Activated CD8-positive, alpha-beta T cell treated with anti-CD3 and anti-CD28 coated beads, Interleukin-2, amount 10 ng/mL, durations not matched to agents 7 days and 5 days (primary cell): ENCODE measurements at regions not wholly inside any gene's neighbourhood (a gene's known extent, or its start where the extent isn't known, plus 50 kb on each side); places are given as distances from the start of the nearest gene placed in this dataset.

Experiments
- ATAC-seq: fragments of 150-1000 bp; cut with Tn5 transposase; one replicate; pipeline ENCODE4 v1.10.0; 2021; ENCODE audit warnings: moderate library complexity
- CTCF ChIA-PET: fragments of 350-600 bp; sonication (Branson Sonifier 250); formaldehyde crosslinking; loops from one replicate; lab custom pipeline; 2021; ENCODE audit warnings: antibody characterized with exemption; lab: Charles Lee
- POLR2A ChIA-PET: fragments of 350-600 bp; sonication (Branson Sonifier 250); formaldehyde crosslinking; loops from one replicate; lab custom pipeline; 2021; ENCODE audit warnings: antibody characterized with exemption; lab: Charles Lee
- DNase-seq: peaks from one replicate; pipeline ENCODE4 v3.0.0-alpha.2; 2020
- H3K27ac Mint-ChIP-seq: one replicate; pipeline ENCODE4 v1.8.0; 2021; ENCODE audit warnings: mild to moderate bottlenecking, mixed read lengths
- H3K27me3 Mint-ChIP-seq: one replicate; pipeline ENCODE4 v1.8.0; 2021; ENCODE audit warnings: low read depth, mixed read lengths
- H3K36me3 Mint-ChIP-seq: one replicate; pipeline ENCODE4 v1.8.0; 2021; ENCODE audit warnings: low read depth, mixed read lengths
- H3K4me1 Mint-ChIP-seq: one replicate; pipeline ENCODE4 v1.8.0; 2021; ENCODE audit warnings: low read depth, mixed read lengths
- H3K4me3 Mint-ChIP-seq: one replicate; pipeline ENCODE4 v1.8.0; 2021; ENCODE audit warnings: mild to moderate bottlenecking, mixed read lengths
- H3K9me3 Mint-ChIP-seq: one replicate; pipeline ENCODE4 v1.8.0; 2022; ENCODE audit warnings: mixed read lengths; ENCODE audit not compliant: insufficient read depth

GRCh38 chr10:111967547-111967946, 216.0 kb downstream of the GPAM start:
- H3K4me1 Mint-ChIP-seq = no peaks in the 10 kb centered on the region
- H3K27me3 Mint-ChIP-seq = no peaks in the 10 kb centered on the region
- no peak overlapping the region for H3K27ac Mint-ChIP-seq
- no peaks in the 10 kb centered on the region for H3K9me3 Mint-ChIP-seq
- POLR2A ChIA-PET = no interaction called here
- no peaks in the 10 kb centered on the region for H3K36me3 Mint-ChIP-seq
- CTCF ChIA-PET = no interaction called here
- no peak overlapping the region for H3K4me3 Mint-ChIP-seq
- ATAC-seq = no peak
- DNase-seq = no peak

DNA sequence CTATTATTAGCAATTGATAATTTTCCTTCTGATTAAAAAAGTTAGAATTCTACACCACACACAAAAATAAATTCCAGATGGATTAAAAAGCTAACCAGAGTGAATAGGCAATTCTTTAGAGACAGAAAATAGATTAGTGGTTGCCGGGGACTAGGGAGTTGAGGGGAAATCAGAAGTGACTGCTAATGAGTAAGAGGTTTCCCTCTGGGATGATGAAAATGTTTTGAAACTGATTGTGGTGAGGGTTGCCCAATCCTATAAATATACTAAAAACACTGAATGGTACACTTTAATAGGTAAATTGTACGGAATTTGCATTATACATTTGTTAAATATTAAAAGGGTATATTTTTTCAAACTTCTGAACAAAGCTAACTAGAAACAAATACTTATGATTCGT, 214.9 kb downstream of the GPAM start:
- no peaks in the 10 kb centered on the region for H3K9me3 Mint-ChIP-seq
- H3K4me1 Mint-ChIP-seq = no peaks in the 10 kb centered on the region
- ChIA-PET POLR2A (no interaction called here), CTCF (no interaction called here)
- DNase-seq (no peak), ATAC-seq (no peak)
- no peaks in the 10 kb centered on the region for H3K36me3 Mint-ChIP-seq
- no peak overlapping the region for H3K4me3 Mint-ChIP-seq
- H3K27me3 Mint-ChIP-seq = no peaks in the 10 kb centered on the region
- no peak overlapping the region for H3K27ac Mint-ChIP-seq

DNA sequence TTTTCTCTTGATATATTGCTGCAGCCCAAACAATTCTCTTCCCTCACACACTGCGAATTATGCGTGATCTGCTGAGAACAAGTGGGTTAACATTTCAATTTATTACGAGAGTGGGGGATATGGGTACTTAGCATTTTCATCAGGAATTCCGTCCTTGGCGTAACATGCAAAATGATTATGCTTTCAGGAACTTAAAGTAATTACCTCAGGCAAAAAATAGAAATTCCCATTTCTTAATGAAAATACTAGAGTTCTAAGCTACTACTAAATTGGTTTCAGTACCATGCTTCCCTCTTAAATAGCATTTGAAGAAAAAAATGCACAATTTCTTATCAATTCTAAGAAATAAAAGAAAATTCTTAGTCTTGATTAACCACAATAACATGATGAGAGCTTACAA, 213.5 kb downstream of the GPAM start:
- POLR2A ChIA-PET = no interaction called here
- Mint-ChIP-seq H3K27me3 (no peaks in the 10 kb centered on the region), H3K27ac (no peak overlapping the region), H3K4me1 (no peaks in the 10 kb centered on the region), H3K9me3 (no peaks in the 10 kb centered on the region), H3K36me3 (no peaks in the 10 kb centered on the region), H3K4me3 (no peak overlapping the region)
- no peak for DNase-seq
- CTCF ChIA-PET = no interaction called here
- no peak for ATAC-seq

DNA sequence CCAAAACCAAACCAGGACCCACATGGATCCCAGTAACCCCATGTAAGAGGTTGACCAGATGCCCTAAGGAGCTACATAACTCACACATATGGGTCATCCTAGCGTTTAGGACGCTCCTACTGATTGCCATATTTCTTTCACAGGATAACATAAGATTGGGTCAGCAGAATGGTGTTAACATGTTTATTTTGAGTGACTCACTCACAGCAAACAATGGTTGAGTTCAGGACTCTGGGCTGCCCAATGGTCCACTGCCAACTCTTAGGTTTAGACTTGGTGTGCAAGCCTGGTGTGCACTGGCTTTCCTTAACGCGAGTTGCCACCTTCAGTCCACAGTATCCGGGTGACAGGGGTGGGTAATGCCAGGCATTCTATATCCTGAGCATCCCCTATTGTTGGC, 211.5 kb downstream of the GPAM start:
- Mint-ChIP-seq H3K4me3 (no peak overlapping the region), H3K36me3 (no peaks in the 10 kb centered on the region), H3K27me3 (no peaks in the 10 kb centered on the region), H3K9me3 (no peaks in the 10 kb centered on the region), H3K27ac (no peak overlapping the region), H3K4me1 (no peaks in the 10 kb centered on the region)
- ChIA-PET CTCF (no interaction called here), POLR2A (no interaction called here)
- no peak for ATAC-seq
- DNase-seq = no peak

DNA sequence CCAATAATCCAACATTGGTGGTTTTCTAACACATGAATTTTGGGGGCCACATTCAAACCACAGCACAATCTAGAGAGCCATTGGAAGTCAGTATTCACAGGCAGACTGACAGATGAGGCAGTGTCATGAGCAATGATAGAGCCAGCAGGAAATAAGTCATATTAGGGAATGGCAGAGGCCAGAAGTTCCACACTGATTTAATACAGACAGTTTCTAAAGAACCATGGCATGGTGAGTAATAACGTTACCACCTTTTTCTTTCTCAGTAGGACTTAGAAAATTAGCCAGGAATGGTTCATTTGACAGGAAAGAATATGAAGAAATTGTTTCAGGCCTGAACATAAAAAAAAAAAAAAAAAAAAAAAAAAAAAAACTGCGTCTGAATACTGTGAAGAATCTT, 210.3 kb downstream of the GPAM start:
- Mint-ChIP-seq H3K4me3 (no peak overlapping the region), H3K27me3 (no peaks in the 10 kb centered on the region), H3K36me3 (no peaks in the 10 kb centered on the region), H3K4me1 (no peaks in the 10 kb centered on the region), H3K9me3 (no peaks in the 10 kb centered on the region), H3K27ac (no peak overlapping the region)
- ChIA-PET POLR2A (no interaction called here), CTCF (no interaction called here)
- DNase-seq (no peak), ATAC-seq (no peak)

DNA sequence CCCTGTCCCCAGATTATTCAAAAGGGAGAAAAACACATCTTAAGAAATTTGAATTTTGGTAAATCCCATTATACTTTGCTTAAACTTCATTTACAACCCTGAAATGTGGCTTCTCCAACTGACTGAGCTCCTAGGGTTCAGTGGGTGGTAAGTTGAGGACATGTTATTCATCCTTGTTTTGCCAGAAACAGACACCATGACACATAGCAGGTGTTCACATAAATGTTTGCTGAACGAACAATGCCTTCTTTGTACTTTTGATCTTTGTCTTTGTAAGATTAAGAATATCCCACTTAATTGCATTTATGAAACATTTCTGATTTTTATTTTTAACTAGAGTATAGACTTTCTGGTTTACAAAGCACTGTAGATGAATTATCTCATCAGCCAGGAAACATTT, 209.7 kb downstream of the GPAM start:
- ChIA-PET CTCF (no interaction called here), POLR2A (no interaction called here)
- Mint-ChIP-seq H3K4me3 (no peak overlapping the region), H3K4me1 (no peaks in the 10 kb centered on the region), H3K36me3 (no peaks in the 10 kb centered on the region), H3K9me3 (no peaks in the 10 kb centered on the region), H3K27me3 (no peaks in the 10 kb centered on the region), H3K27ac (no peak overlapping the region)
- DNase-seq (no peak), ATAC-seq (no peak)

GRCh38 chr10:111974325-111974724, 209.2 kb downstream of the GPAM start:
- H3K36me3 Mint-ChIP-seq = no peaks in the 10 kb centered on the region

GRCh38 chr10:111976557-111976956, 207.0 kb downstream of the GPAM start:
- Mint-ChIP-seq H3K4me1 (no peaks in the 10 kb centered on the region), H3K36me3 (no peaks in the 10 kb centered on the region), H3K4me3 (no peak overlapping the region), H3K27me3 (no peaks in the 10 kb centered on the region), H3K27ac (no peak overlapping the region), H3K9me3 (no peaks in the 10 kb centered on the region)
- ChIA-PET POLR2A (interaction anchor here (0.6 kb wide), 1 partner anchor 642 kb away, joined by 4 read pairs; no protein-coding TSS in a partner anchor), CTCF (no interaction called here)
- no peak for ATAC-seq
- DNase-seq = no peak

More at GRCh38 chr10:111974325-111974724, 209.2 kb downstream of the GPAM start:
- ChIA-PET CTCF (no interaction called here), POLR2A (no interaction called here)
- H3K27ac Mint-ChIP-seq = no peak overlapping the region
- H3K9me3 Mint-ChIP-seq = no peaks in the 10 kb centered on the region
- H3K4me1 Mint-ChIP-seq = no peaks in the 10 kb centered on the region
- H3K4me3 Mint-ChIP-seq = no peak overlapping the region
- H3K27me3 Mint-ChIP-seq = no peaks in the 10 kb centered on the region
- ATAC-seq (no peak), DNase-seq (no peak)

DNA sequence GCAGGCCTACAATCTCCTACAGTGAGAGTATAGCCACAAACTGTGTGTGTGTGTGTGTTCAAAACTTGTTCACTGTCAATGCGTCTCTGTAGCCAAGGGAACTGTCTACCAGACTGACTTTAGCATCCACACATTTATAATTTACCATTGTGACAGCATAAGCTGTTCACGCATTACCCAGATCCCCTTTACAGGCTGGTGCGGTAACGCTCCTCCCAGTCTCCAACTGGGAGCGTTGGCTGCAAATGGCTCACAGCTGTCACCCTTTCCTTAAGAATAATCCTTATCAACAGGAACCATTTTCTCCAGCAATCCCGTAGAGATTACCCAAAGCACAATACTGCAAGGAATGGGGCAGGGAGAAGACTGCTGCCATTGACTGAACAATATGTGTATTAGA, 199.5 kb downstream of the GPAM start:
- POLR2A ChIA-PET = no interaction called here
- CTCF ChIA-PET = no interaction called here
- H3K36me3 Mint-ChIP-seq = no peaks in the 10 kb centered on the region
- H3K4me1 Mint-ChIP-seq = no peaks in the 10 kb centered on the region
- ATAC-seq = no peak
- no peaks in the 10 kb centered on the region for H3K27me3 Mint-ChIP-seq
- no peaks in the 10 kb centered on the region for H3K9me3 Mint-ChIP-seq
- H3K4me3 Mint-ChIP-seq = no peak overlapping the region
- no peak overlapping the region for H3K27ac Mint-ChIP-seq
- no peak for DNase-seq

DNA sequence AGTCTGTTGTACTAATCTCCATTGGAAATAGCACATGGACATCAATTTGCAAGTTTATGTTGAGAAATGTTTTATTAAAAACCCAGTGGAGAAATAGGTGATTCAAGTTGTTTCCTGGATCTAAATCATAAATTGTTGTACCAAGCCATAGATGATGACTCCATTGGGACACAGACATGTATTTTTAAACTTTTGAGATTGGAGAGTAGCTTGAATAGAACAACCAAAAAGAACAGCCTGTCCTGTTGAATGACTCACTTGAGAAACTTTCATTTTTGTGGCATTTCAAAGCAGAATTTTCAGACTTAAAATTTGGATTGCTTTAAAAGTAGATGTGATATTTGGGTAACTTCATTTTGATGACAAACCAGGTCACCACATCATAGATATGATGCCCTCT, 197.5 kb downstream of the GPAM start:
- Mint-ChIP-seq H3K27ac (no peak overlapping the region), H3K4me3 (no peak overlapping the region), H3K4me1 (no peaks in the 10 kb centered on the region), H3K27me3 (no peaks in the 10 kb centered on the region), H3K9me3 (no peaks in the 10 kb centered on the region), H3K36me3 (no peaks in the 10 kb centered on the region)
- ChIA-PET POLR2A (no interaction called here), CTCF (no interaction called here)
- ATAC-seq = no peak
- DNase-seq = no peak

DNA sequence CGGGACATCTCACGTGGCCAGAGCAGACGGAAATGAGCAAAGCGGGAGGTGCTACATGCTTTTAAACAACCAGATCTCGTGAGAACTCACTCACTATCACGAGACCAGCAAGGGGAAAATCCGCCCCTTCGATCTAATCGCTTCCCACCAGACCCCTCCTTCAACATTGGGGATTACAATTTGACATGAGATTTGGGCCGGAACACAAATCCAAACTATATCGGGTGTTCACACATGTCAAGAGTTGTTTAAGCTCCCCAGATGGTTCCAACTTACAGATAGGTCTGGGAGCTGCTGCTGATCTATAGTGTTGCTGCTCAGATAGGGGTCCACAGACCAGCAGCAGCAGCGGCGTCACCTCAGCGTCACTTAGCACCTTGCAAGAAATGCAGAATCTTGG, 194.9 kb downstream of the GPAM start:
- no peaks in the 10 kb centered on the region for H3K4me1 Mint-ChIP-seq
- no peaks in the 10 kb centered on the region for H3K9me3 Mint-ChIP-seq
- no peak overlapping the region for H3K4me3 Mint-ChIP-seq
- ATAC-seq (no peak), DNase-seq (no peak)
- ChIA-PET CTCF (no interaction called here), POLR2A (no interaction called here)
- no peaks in the 10 kb centered on the region for H3K27me3 Mint-ChIP-seq
- H3K36me3 Mint-ChIP-seq = no peaks in the 10 kb centered on the region
- no peak overlapping the region for H3K27ac Mint-ChIP-seq

DNA sequence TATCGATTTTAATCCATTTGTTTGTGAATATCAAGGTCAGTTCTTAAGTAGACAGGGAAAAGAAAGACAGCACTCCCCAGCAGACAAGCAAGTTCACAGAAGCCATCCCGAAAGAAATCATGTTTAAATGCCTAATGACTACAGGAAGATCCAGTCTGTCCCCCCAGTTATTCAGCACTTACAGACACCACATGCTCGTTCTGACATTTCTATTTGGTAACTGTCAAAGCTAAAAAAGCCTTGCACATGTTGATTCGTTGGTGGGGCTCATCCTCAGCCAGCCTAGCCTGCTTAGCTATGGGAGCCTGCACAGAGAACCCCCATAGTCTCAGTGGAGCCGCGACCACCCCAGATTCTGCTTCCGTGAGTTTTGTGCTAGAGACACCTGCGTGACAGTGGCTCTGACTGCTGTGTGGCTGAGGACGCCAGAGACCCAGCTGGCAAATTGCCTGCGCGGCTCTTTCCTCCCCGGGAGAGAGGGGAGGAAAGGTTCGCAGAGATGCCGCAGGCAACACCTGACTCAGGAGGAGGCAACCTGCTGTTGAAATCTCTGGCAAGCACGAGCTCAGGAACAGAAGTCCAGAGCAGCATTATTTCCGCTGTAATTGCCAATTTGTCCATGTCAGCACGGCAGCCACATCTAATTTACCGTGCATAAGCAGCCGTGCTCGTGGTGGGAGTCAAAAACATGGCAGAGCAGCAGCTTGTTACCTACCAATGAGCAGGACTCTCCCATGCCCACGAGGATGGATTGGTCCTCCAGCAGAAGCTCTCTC, 194.2 kb downstream of the GPAM start:
- H3K27ac Mint-ChIP-seq = no peak overlapping the region
- no peaks in the 10 kb centered on the region for H3K9me3 Mint-ChIP-seq
- ATAC-seq = no peak
- H3K4me1 Mint-ChIP-seq = no peaks in the 10 kb centered on the region
- H3K27me3 Mint-ChIP-seq = no peaks in the 10 kb centered on the region
- ChIA-PET CTCF (no interaction called here), POLR2A (no interaction called here)
- no peaks in the 10 kb centered on the region for H3K36me3 Mint-ChIP-seq
- DNase-seq = no peak
- H3K4me3 Mint-ChIP-seq = no peak overlapping the region

DNA sequence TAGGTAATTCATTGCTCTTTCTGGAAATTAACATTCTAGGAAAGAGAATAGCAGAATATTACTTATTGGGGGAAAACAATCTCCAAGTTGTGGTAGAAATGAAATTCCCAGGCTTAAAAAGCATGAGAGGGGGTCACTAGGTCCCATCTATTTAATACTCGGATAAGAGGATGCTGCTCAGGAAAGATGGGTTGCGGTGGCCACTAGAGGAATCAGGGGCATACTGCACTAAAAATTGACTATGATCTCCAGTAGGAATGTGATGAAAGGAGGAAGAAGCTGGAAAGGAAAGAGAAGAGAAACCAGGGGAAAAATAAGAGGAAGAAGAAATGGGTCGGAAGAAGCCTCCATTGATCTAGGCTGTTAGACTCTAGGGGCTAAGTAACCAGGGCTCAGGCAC, 192.8 kb downstream of the GPAM start:
- Mint-ChIP-seq H3K4me1 (no peaks in the 10 kb centered on the region), H3K36me3 (no peaks in the 10 kb centered on the region), H3K9me3 (no peaks in the 10 kb centered on the region), H3K27me3 (no peaks in the 10 kb centered on the region), H3K27ac (no peak overlapping the region), H3K4me3 (no peak overlapping the region)
- CTCF ChIA-PET = no interaction called here
- ATAC-seq (no peak), DNase-seq (no peak)
- POLR2A ChIA-PET = no interaction called here
